HEK293T (cell line): ENCODE measurements at regions not wholly inside any gene's neighbourhood (a gene's known extent, or its start where the extent isn't known, plus 50 kb on each side); places are given as distances from the start of the nearest gene placed in this dataset.

Source experiments
- CTCF ChIA-PET: fragments of 350-600 bp; formaldehyde crosslinking; extraction: SDS; loops from one replicate; lab custom pipeline; 2021; ENCODE audit warnings: antibody characterized with exemption, inconsistent platforms; lab: Yijun Ruan, JAX
- POLR2A ChIA-PET: fragments of 350-600 bp; formaldehyde crosslinking; extraction: SDS; loops from one replicate; lab custom pipeline; 2020; ENCODE audit warnings: antibody characterized with exemption, inconsistent platforms; lab: Yijun Ruan, JAX
- DNase-seq: peaks from one replicate; pipeline ENCODE4 v3.0.0; 2012; ENCODE audit warnings: mixed read lengths; ENCODE audit errors: extremely low spot score
- ARNT ChIP-seq: fragments of 450-650 bp; IDR thresholded peaks from 2 replicates; pipeline ENCODE4 v1.6.1; 2017; ENCODE audit warnings: mild to moderate bottlenecking
- BHLHE40 ChIP-seq: fragments of 450-650 bp; IDR thresholded peaks from 2 replicates; pipeline ENCODE4 v1.6.1; 2016; ENCODE audit warnings: mild to moderate bottlenecking, moderate library complexity, borderline replicate concordance
- CTBP1 ChIP-seq: fragments of 450-650 bp; IDR thresholded peaks from 2 replicates; pipeline ENCODE4 v1.6.1; 2016; ENCODE audit warnings: borderline replicate concordance
- ELF4 ChIP-seq: fragments of 450-650 bp; IDR thresholded peaks from 2 replicates; pipeline ENCODE4 v1.6.1; 2017; ENCODE audit warnings: antibody characterized with exemption
- FOXA1 ChIP-seq: fragments of 450-650 bp; IDR thresholded peaks from 2 replicates; pipeline ENCODE4 v1.6.1; 2016; ENCODE audit warnings: mild to moderate bottlenecking
- FOXK2 ChIP-seq: fragments of 450-650 bp; IDR thresholded peaks from 2 replicates; pipeline ENCODE4 v1.6.1; 2016; ENCODE audit warnings: mild to moderate bottlenecking
- FOXM1 ChIP-seq: fragments of 450-650 bp; IDR thresholded peaks from 2 replicates; pipeline ENCODE4 v1.6.1; 2017; ENCODE audit warnings: mild to moderate bottlenecking, borderline replicate concordance
- HDGF ChIP-seq: fragments of 450-650 bp; IDR thresholded peaks from 2 replicates; pipeline ENCODE4 v1.6.1; 2017; ENCODE audit warnings: antibody characterized with exemption, borderline replicate concordance
- L3MBTL2 ChIP-seq: fragments of 450-650 bp; conservative IDR thresholded peaks from 2 replicates; pipeline ENCODE4 v1.6.1; 2016; ENCODE audit warnings: mild to moderate bottlenecking
- LEF1 ChIP-seq: fragments of 450-650 bp; IDR thresholded peaks from 2 replicates; pipeline ENCODE4 v1.6.1; 2017; ENCODE audit warnings: mild to moderate bottlenecking, borderline replicate concordance
- NFRKB ChIP-seq: fragments of 450-650 bp; IDR thresholded peaks from 2 replicates; pipeline ENCODE4 v1.6.1; 2016; ENCODE audit warnings: mild to moderate bottlenecking, moderate library complexity
- SP1 ChIP-seq: fragments of 450-650 bp; IDR thresholded peaks from 2 replicates; pipeline ENCODE4 v1.6.1; 2017
- SUZ12 ChIP-seq: fragments of 450-650 bp; IDR thresholded peaks from 2 replicates; pipeline ENCODE4 v1.6.1; 2016; ENCODE audit warnings: mild to moderate bottlenecking
- TARDBP ChIP-seq: fragments of 450-650 bp; IDR thresholded peaks from 2 replicates; pipeline ENCODE4 v1.6.1; 2016
- ZNF384 ChIP-seq: fragments of 450-650 bp; IDR thresholded peaks from 2 replicates; pipeline ENCODE4 v1.6.1; 2016
- TF ChIP-seq, protein P1 (sequence below): fragments of 450-650 bp; IDR thresholded peaks from 2 replicates; pipeline ENCODE4 v1.6.1; 2016

DNA sequence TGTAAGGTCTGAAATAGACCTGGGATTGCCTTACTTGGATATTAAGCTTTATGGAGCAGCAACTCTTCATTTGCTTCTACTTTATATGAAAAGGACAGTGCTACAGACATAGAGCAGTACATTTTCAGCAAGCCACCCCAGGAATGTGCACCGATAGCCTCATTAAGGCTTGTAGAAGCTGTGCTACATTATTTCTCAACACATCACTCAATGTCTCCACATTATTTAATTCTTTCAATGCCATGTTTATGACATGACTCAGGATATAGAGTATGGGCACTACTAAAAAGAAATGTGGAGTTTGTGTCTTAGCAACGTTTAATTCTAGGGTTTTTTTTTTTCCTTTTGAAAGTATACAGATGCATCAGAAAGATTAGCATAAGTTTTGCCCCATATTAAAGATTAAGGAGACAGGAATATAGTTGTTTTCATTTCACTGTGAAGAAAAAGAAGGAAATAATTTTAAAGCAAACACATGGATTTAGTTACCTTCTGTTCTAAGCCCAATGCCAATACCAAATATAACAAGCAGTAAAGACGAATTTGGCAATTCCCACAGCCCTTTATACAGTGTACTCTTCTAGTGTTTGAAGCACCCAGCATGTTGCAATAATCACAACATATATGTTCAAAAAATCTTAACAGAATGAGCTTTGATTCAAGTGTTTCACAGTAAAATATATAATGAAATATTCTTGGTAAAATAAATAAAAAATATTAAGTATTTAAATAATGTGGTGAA, 2140.1 kb upstream of the AGA start:
- ChIA-PET CTCF (no interaction called here), POLR2A (no interaction called here)
- DNase-seq: no peak
- TF ChIP-seq, protein P1, sequence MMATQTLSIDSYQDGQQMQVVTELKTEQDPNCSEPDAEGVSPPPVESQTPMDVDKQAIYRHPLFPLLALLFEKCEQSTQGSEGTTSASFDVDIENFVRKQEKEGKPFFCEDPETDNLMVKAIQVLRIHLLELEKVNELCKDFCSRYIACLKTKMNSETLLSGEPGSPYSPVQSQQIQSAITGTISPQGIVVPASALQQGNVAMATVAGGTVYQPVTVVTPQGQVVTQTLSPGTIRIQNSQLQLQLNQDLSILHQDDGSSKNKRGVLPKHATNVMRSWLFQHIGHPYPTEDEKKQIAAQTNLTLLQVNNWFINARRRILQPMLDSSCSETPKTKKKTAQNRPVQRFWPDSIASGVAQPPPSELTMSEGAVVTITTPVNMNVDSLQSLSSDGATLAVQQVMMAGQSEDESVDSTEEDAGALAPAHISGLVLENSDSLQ: no peak
- TF ChIP-seq ARNT: no peak
- TF ChIP-seq FOXK2: no peak
- TF ChIP-seq L3MBTL2: no peak
- no peak for TF ChIP-seq ELF4
- no peak for TF ChIP-seq NFRKB
- no peak for TF ChIP-seq SUZ12
- no peak for TF ChIP-seq FOXM1
- no peak for TF ChIP-seq BHLHE40
- no peak for TF ChIP-seq HDGF
- TF ChIP-seq TARDBP: no peak

DNA sequence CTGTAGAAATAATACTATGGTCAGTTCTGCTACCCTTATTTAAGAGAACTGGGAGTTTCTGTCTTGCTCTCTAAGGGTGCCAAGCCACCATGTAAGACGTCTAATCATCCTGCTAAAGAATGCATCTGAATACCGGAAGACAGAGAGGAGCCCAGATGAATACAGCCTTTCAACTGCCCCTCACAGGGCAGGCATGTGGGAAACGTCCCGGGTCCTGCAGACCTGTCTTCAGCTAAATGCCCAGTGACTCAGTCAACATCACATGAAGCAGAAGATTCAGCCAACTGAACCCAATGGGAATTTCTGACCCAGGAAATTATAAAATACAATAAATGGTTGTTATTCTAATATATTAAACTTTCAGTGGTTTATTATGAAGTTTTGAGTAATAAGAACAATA, 2141.0 kb upstream of the AGA start:
- no peak for DNase-seq
- ChIA-PET CTCF (no interaction called here), POLR2A (no interaction called here)
- TF ChIP-seq SUZ12 (no peak), SP1 (no peak), L3MBTL2 (no peak), ZNF384 (no peak), LEF1 (no peak), ARNT (no peak)
- TF ChIP-seq, protein P1: no peak

- TF ChIP-seq ARNT (no peak), BHLHE40 (no peak), FOXM1 (no peak)
- CTCF ChIA-PET: no interaction called here
- POLR2A ChIA-PET: no interaction called here
- no peak for DNase-seq
Observed at GRCh38 chr4:179584101-179584500, 2141.9 kb upstream of the AGA start.

DNA sequence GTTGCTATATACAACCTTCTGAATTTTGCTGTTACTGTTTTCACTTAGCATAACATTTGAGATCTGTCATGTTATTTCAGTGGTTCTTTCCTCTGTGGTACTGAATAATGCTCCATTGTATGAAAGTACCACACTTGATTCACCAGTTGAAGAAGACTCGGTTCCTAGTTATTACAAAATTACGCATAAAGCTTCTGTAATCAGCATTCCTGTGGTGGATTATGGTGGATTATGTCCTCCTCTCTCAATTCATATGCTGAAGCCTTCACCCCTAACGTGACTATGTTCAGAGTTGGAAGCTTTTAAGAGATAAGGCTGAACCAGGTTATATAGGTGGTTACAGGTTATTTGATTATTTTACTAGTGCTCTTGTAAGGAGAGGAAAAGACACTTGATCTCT, 2143.5 kb upstream of the AGA start:
- no peak for DNase-seq
- no peak for TF ChIP-seq FOXA1
- no peak for TF ChIP-seq ARNT
- no peak for TF ChIP-seq HDGF
- TF ChIP-seq LEF1: no peak
- TF ChIP-seq, protein P1: no peak
- no peak for TF ChIP-seq NFRKB
- TF ChIP-seq SP1: no peak
- no peak for TF ChIP-seq ZNF384
- TF ChIP-seq CTBP1: no peak
- no peak for TF ChIP-seq ELF4
- no peak for TF ChIP-seq FOXM1
- TF ChIP-seq FOXK2: no peak
- TF ChIP-seq L3MBTL2: no peak
- TF ChIP-seq BHLHE40: no peak
- no peak for TF ChIP-seq SUZ12
- TF ChIP-seq TARDBP: no peak
- CTCF ChIA-PET: no interaction called here
- POLR2A ChIA-PET: no interaction called here

DNA sequence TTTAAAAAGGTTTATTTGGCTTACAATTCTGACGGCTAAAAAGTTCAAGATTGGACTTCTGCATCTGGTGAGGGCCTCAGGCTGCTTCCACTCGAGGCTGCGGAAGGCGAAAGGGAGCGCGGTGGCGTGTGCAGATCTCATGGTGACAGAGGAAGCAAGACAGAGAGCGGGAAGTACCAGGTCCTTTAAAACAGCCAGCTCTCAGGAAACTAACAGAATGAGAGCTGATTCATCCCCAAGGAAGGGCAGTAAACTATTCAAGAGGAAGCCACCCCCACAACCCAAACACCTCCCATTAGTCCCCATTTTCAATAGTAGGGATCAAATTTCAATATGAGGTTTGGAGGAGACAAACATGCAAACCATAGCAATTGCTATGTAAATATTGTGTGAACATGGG, 2144.2 kb upstream of the AGA start:
- DNase-seq: no peak
- TF ChIP-seq LEF1: no peak
- TF ChIP-seq SP1: no peak
- TF ChIP-seq SUZ12: no peak
- TF ChIP-seq, protein P1: no peak
- TF ChIP-seq CTBP1: no peak
- TF ChIP-seq ZNF384: no peak
- no peak for TF ChIP-seq ARNT
- TF ChIP-seq ELF4: no peak
- no peak for TF ChIP-seq FOXK2
- no peak for TF ChIP-seq BHLHE40
- no peak for TF ChIP-seq FOXA1
- TF ChIP-seq FOXM1: no peak
- TF ChIP-seq L3MBTL2: no peak
- TF ChIP-seq HDGF: no peak
- TF ChIP-seq NFRKB: no peak
- TF ChIP-seq TARDBP: no peak
- POLR2A ChIA-PET: no interaction called here
- CTCF ChIA-PET: no interaction called here

- no peak for TF ChIP-seq FOXK2
- no peak for TF ChIP-seq HDGF
- no peak for TF ChIP-seq LEF1
- TF ChIP-seq NFRKB: no peak
- no peak for TF ChIP-seq BHLHE40
- no peak for TF ChIP-seq SUZ12
- TF ChIP-seq FOXM1: no peak
- TF ChIP-seq L3MBTL2: no peak
- TF ChIP-seq CTBP1: no peak
- no peak for TF ChIP-seq SP1
- TF ChIP-seq, protein P1: no peak
- DNase-seq: no peak
- ChIA-PET CTCF (no interaction called here), POLR2A (no interaction called here)
Observed at GRCh38 chr4:179595671-179596410, 2153.6 kb upstream of the AGA start.
